Activated T-cell treated with anti-CD3 and anti-CD28 coated beads, Interleukin-2, amount 50 U/mL, for 1 hour (primary cell): ENCODE measurements at regions not wholly inside any gene's neighbourhood (a gene's known extent, or its start where the extent isn't known, plus 50 kb on each side); places are given as distances from the start of the nearest gene placed in this dataset.
"Not testable (repeated sequence)": the region's sequence is repeated elsewhere in the genome, so short reads cannot be mapped to it uniquely, and the experiment has no call there.

Experiments used
- DNase-seq: peaks from one replicate; pipeline ENCODE4 v3.0.0-alpha.2; 2020

GRCh38 chr1:228825041-228825440, 89.8 kb downstream of the RHOU start:
- DNase-seq = no peak

GRCh38 chr1:228825840-228826484, 90.7 kb downstream of the RHOU start:
- DNase-seq = no peak

GRCh38 chr1:228827019-228827418, 91.7 kb downstream of the RHOU start:
- no peak for DNase-seq

GRCh38 chr1:228828151-228828550, 92.9 kb downstream of the RHOU start:
- no peak for DNase-seq

GRCh38 chr1:228830185-228830953, 95.1 kb downstream of the RHOU start:
- DNase-seq = no peak

- DNase-seq = no peak
Observed at GRCh38 chr1:228830954-228831481, 95.7 kb downstream of the RHOU start.

- DNase-seq = no peak
Observed at GRCh38 chr1:228833911-228834688, 98.8 kb downstream of the RHOU start.

GRCh38 chr1:228835456-228835855, 100.2 kb downstream of the RHOU start:
- no peak for DNase-seq

GRCh38 chr1:228835911-228836310, 100.6 kb downstream of the RHOU start:
- no peak for DNase-seq

- no peak for DNase-seq
Observed at GRCh38 chr1:228836427-228836826, 101.1 kb downstream of the RHOU start.

- DNase-seq = no peak
Observed at GRCh38 chr1:228837032-228837431, 101.8 kb downstream of the RHOU start.

GRCh38 chr1:228837817-228838716, 102.8 kb downstream of the RHOU start:
- DNase-seq = no peak

- DNase-seq = no peak
Observed at GRCh38 chr1:228838717-228839500, 103.6 kb downstream of the RHOU start.

GRCh38 chr1:228839656-228840055, 104.4 kb downstream of the RHOU start:
- DNase-seq = no peak

GRCh38 chr1:228841632-228842031, 106.4 kb downstream of the RHOU start:
- DNase-seq = no peak

GRCh38 chr1:228842094-228842775, 107.0 kb downstream of the RHOU start:
- no peak for DNase-seq

- DNase-seq = no peak
Observed at GRCh38 chr1:228845101-228845500, 109.8 kb downstream of the RHOU start.

- no peak for DNase-seq
Observed at GRCh38 chr1:228846952-228847351, 111.7 kb downstream of the RHOU start.

GRCh38 chr1:228847451-228847850, 112.2 kb downstream of the RHOU start:
- DNase-seq = not testable (repeated sequence)

- DNase-seq = no peak
Observed at GRCh38 chr1:228848406-228848805, 113.1 kb downstream of the RHOU start.

GRCh38 chr1:228849011-228849541, 113.8 kb downstream of the RHOU start:
- DNase-seq = no peak
